NT2/D1 (cell line): ENCODE measurements at regions not wholly inside any gene's neighbourhood (a gene's known extent, or its start where the extent isn't known, plus 50 kb on each side); places are given as distances from the start of the nearest gene placed in this dataset.
"Not testable (repeated sequence)": the region's sequence is repeated elsewhere in the genome, so short reads cannot be mapped to it uniquely, and the experiment has no call there.

Source experiments
- DNase-seq: peaks from one replicate; pipeline ENCODE4 v3.0.0-alpha.2; 2011; ENCODE audit warnings: low read depth, low spot score
- H3K27me3 ChIP-seq: 2 replicates; pipeline ENCODE4 v1.6.0; 2011; ENCODE audit warnings: mild to moderate bottlenecking; ENCODE audit not compliant: insufficient read length, insufficient read depth
- H3K36me3 ChIP-seq: 2 replicates; pipeline ENCODE4 v1.6.1; 2011; ENCODE audit warnings: mild to moderate bottlenecking, low read length, mixed read lengths; ENCODE audit not compliant: insufficient read depth, insufficient read length
- H3K4me1 ChIP-seq: 2 replicates; pipeline ENCODE4 v1.5.1; 2011; ENCODE audit not compliant: insufficient read depth, insufficient read length
- H3K4me3 ChIP-seq: 2 replicates; pipeline ENCODE4 v1.5.1; 2011; ENCODE audit warnings: low read depth; ENCODE audit not compliant: insufficient read length
- H3K9ac ChIP-seq: 2 replicates; pipeline ENCODE4 v1.6.0; 2011; ENCODE audit warnings: low read depth; ENCODE audit not compliant: insufficient read length
- H3K9me3 ChIP-seq: 2 replicates; pipeline ENCODE4 v1.5.1; 2011; ENCODE audit warnings: mild to moderate bottlenecking, low read length; ENCODE audit not compliant: insufficient read depth
- SUZ12 ChIP-seq: IDR thresholded peaks from 2 replicates; pipeline ENCODE4 v1.6.1; 2011; ENCODE audit not compliant: insufficient read length, insufficient read depth; ENCODE audit errors: extremely low read depth
- YY1 ChIP-seq: IDR thresholded peaks from 2 replicates; pipeline ENCODE4 v1.6.1; 2011; ENCODE audit not compliant: insufficient read length, insufficient read depth
- ZNF274 ChIP-seq: IDR thresholded peaks from 2 replicates; pipeline ENCODE4 v1.6.1; 2011; ENCODE audit warnings: mild to moderate bottlenecking, low read depth, low read length

DNA sequence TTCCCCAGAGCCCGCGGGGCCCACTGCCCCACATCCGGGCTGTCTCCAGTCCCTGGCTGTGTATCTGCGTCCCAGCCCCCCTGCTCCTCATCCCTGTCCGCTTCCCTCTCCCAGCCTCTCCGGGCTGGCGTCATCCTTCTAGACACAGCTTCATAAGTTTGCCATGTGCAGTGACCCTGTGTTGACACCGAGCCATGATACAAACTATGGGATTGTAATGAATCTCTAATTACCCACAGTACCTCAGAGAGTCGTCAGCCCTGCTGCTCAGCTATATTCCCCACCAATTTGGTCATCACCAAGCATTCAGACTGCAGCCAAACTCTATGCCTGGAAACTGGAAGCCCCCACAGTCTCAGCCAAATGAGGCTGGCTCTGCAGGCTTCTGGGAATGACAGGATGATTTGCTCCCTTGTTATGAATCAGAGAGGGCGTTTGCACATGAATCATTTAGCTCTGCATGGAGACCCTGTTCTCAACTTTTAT lies 466.1 kb upstream of the ATP11B start:
- Histone ChIP-seq H3K27me3 (no peaks in the 10 kb centered on the region), H3K9ac (no peak overlapping the region), H3K9me3 (no peaks in the 10 kb centered on the region), H3K4me3 (no peak overlapping the region), H3K4me1 (peaks cover 6% of the 10 kb centered on the region), H3K36me3 (no peaks in the 10 kb centered on the region)
- peak; percentile 38 for DNase-seq
- no peak for TF ChIP-seq YY1
- TF ChIP-seq SUZ12, result no peak
- TF ChIP-seq ZNF274, result no peak

- TF ChIP-seq ZNF274 (no peak), SUZ12 (no peak), YY1 (no peak)
- DNase-seq, result no peak
- Histone ChIP-seq H3K36me3 (no peaks in the 10 kb centered on the region), H3K9ac (no peak overlapping the region), H3K9me3 (no peaks in the 10 kb centered on the region), H3K4me1 (peaks cover 6% of the 10 kb centered on the region), H3K4me3 (no peak overlapping the region), H3K27me3 (no peaks in the 10 kb centered on the region)
These were observed 462.7 kb upstream of the ATP11B start for GRCh38 chr3:182330646-182331045.

- no peak for DNase-seq
- H3K36me3 ChIP-seq, result no peaks in the 10 kb centered on the region
- peaks cover 6% of the 10 kb centered on the region for H3K4me1 ChIP-seq
- no peak for TF ChIP-seq ZNF274
- no peak for TF ChIP-seq SUZ12
- no peak for TF ChIP-seq YY1
- H3K4me3 ChIP-seq, result no peak overlapping the region
- H3K9me3 ChIP-seq, result no peaks in the 10 kb centered on the region
- H3K9ac ChIP-seq, result no peak overlapping the region
- no peaks in the 10 kb centered on the region for H3K27me3 ChIP-seq
These were observed 462.0 kb upstream of the ATP11B start for GRCh38 chr3:182331341-182331740.

- H3K27me3 ChIP-seq, result no peaks in the 10 kb centered on the region
- H3K9ac ChIP-seq, result no peak overlapping the region
- H3K36me3 ChIP-seq, result no peaks in the 10 kb centered on the region
- DNase-seq, result no peak
- no peaks in the 10 kb centered on the region for H3K4me1 ChIP-seq
- TF ChIP-seq YY1 (no peak), SUZ12 (no peak), ZNF274 (no peak)
- H3K4me3 ChIP-seq, result no peak overlapping the region
- no peaks in the 10 kb centered on the region for H3K9me3 ChIP-seq
These were observed 451.1 kb upstream of the ATP11B start for GRCh38 chr3:182342252-182342651.

DNA sequence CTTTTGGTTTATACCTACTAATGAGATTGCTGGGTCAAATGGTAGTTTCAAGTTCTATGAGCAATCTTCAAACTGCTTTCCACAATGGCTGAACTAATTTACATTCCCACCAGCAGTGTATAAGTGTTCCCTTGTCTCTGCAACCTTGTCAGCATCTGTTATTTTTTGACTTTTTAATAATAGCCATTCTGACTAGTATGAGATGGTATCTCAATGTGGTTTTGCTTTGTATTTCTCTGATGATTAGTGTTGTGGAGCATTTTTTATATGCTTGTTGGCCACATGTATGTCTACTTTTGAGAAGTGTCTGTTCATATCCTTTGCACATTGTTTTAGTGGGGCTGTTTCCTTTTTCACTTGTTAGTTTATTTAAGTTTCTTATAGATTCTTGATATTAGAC lies 449.3 kb upstream of the ATP11B start:
- not testable (repeated sequence) for H3K9ac ChIP-seq, H3K27me3 ChIP-seq, DNase-seq, H3K4me3 ChIP-seq, H3K36me3 ChIP-seq, H3K9me3 ChIP-seq, H3K4me1 ChIP-seq

DNA sequence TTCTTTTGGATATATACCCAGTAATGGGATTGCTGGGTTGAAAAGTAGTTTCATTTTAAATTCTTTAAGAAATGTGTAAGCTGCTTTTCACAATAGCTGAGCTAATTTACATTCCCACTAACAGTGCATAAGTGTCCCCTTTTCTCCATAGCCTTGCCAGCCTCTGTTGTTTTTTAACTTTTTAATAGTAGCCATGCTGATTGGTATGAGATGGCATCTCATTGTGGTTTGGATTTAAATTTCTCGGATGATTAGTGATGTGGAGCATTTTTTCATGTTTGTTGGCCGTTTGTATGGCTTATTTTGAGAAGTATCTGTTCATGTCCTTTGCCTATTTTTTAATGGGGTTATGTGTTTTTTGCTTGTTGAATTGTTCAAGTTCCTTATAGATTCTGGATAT lies 444.3 kb upstream of the ATP11B start:
- Histone ChIP-seq H3K4me3 (no peak overlapping the region), H3K9me3 (no peaks in the 10 kb centered on the region), H3K4me1 (no peaks in the 10 kb centered on the region), H3K27me3 (no peaks in the 10 kb centered on the region), H3K9ac (no peak overlapping the region), H3K36me3 (no peaks in the 10 kb centered on the region)
- no peak for DNase-seq
- no peak for TF ChIP-seq YY1
- no peak for TF ChIP-seq ZNF274
- no peak for TF ChIP-seq SUZ12

- Histone ChIP-seq H3K4me3 (no peak overlapping the region), H3K27me3 (no peaks in the 10 kb centered on the region)
These were observed 443.3 kb upstream of the ATP11B start for GRCh38 chr3:182349951-182350517.

More at GRCh38 chr3:182349951-182350517, 443.3 kb upstream of the ATP11B start:
- H3K36me3 ChIP-seq, result no peaks in the 10 kb centered on the region
- H3K9ac ChIP-seq, result no peak overlapping the region
- TF ChIP-seq SUZ12 (no peak), ZNF274 (no peak), YY1 (no peak)
- no peak for DNase-seq
- H3K9me3 ChIP-seq, result no peaks in the 10 kb centered on the region
- no peaks in the 10 kb centered on the region for H3K4me1 ChIP-seq
